Trophoblast cell (in vitro differentiated cells and primary cell): ENCODE measurements at regions not wholly inside any gene's neighbourhood (a gene's known extent, or its start where the extent isn't known, plus 50 kb on each side); places are given as distances from the start of the nearest gene placed in this dataset.

ENCODE experiments used
- DNase-seq, 2 donors: peaks; one replicate each; pipeline ENCODE4 v3.0.0-alpha.2; 2016
- H2AFZ ChIP-seq: 2 replicates; pipeline ENCODE4 v1.6.1; 2013; ENCODE audit warnings: low read length, moderate library complexity, mild to moderate bottlenecking; ENCODE audit not compliant: insufficient read depth, poor library complexity
- H2AK5ac ChIP-seq: 2 replicates; pipeline ENCODE4 v1.6.1; 2013; ENCODE audit warnings: mild to moderate bottlenecking, low read length
- H2BK120ac ChIP-seq: 2 replicates; pipeline ENCODE4 v1.6.1; 2013; ENCODE audit warnings: low read length, mild to moderate bottlenecking, moderate library complexity; ENCODE audit not compliant: insufficient read depth, poor library complexity
- H2BK12ac ChIP-seq: 2 replicates; pipeline ENCODE4 v1.6.1; 2013; ENCODE audit warnings: mild to moderate bottlenecking, low read length, moderate library complexity
- H2BK5ac ChIP-seq: 2 replicates; pipeline ENCODE4 v1.6.1; 2013; ENCODE audit warnings: low read length, low read depth, moderate library complexity, mild to moderate bottlenecking; ENCODE audit not compliant: poor library complexity
- H3K14ac ChIP-seq: 2 replicates; pipeline ENCODE4 v1.6.1; 2013; ENCODE audit warnings: mild to moderate bottlenecking, low read length
- H3K18ac ChIP-seq: 2 replicates; pipeline ENCODE4 v1.6.1; 2013; ENCODE audit warnings: mild to moderate bottlenecking, low read length
- H3K23ac ChIP-seq: 2 replicates; pipeline ENCODE4 v1.6.1; 2013; ENCODE audit warnings: low read length
- H3K27ac ChIP-seq: 2 replicates; pipeline ENCODE4 v1.5.1; 2013; ENCODE audit warnings: low read depth, mild to moderate bottlenecking, inconsistent platforms, low read length, moderate library complexity
- H3K27me3 ChIP-seq: 2 replicates; pipeline ENCODE4 v1.6.1; 2013; ENCODE audit warnings: inconsistent platforms, mild to moderate bottlenecking, low read length, moderate library complexity; ENCODE audit not compliant: insufficient read depth
- H3K36me3 ChIP-seq, 2 experiments: 1 replicate in 1 of 2; 2 replicates in 1 of 2; pipeline ENCODE4 v1.6.1; 2013; ENCODE audit warnings: low read length in 2 of 2, mild to moderate bottlenecking in 2 of 2, moderate library complexity in 1 of 2; ENCODE audit not compliant: insufficient read depth in 2 of 2, control insufficient read depth in 1 of 2
- H3K4ac ChIP-seq: 2 replicates; pipeline ENCODE4 v1.6.1; 2013; ENCODE audit warnings: low read depth, mild to moderate bottlenecking, low read length, moderate library complexity
- H3K4me1 ChIP-seq, 2 experiments: 1 replicate in 1 of 2; 2 replicates in 1 of 2; pipeline ENCODE4 v1.6.1; 2013; ENCODE audit warnings: low read length in 2 of 2, mild to moderate bottlenecking in 2 of 2, moderate library complexity in 1 of 2; ENCODE audit not compliant: insufficient read depth in 2 of 2, control insufficient read depth in 1 of 2
- H3K4me2 ChIP-seq: 2 replicates; pipeline ENCODE4 v1.6.1; 2013; ENCODE audit warnings: inconsistent platforms, mild to moderate bottlenecking, low read length, moderate library complexity
- H3K4me3 ChIP-seq: 2 replicates; pipeline ENCODE4 v1.5.1; 2013; ENCODE audit warnings: mild to moderate bottlenecking, low read depth, low read length, inconsistent platforms
- H3K79me1 ChIP-seq: one replicate; pipeline ENCODE4 v1.6.1; 2013; ENCODE audit warnings: low read length
- H3K79me2 ChIP-seq: 2 replicates; pipeline ENCODE4 v1.6.1; 2013; ENCODE audit warnings: low read length, mild to moderate bottlenecking; ENCODE audit not compliant: control insufficient read depth, insufficient read depth, poor library complexity
- H3K9ac ChIP-seq: 2 replicates; pipeline ENCODE4 v1.6.1; 2013; ENCODE audit warnings: mild to moderate bottlenecking, low read length
- H3K9me3 ChIP-seq: 2 replicates; pipeline ENCODE4 v1.6.1; 2013; ENCODE audit warnings: low read depth, mild to moderate bottlenecking, control low read depth, inconsistent platforms, low read length; ENCODE audit not compliant: insufficient read depth
- H4K12ac ChIP-seq: 2 replicates; pipeline ENCODE4 v1.6.1; 2013; ENCODE audit warnings: low read depth, mild to moderate bottlenecking, low read length, moderate library complexity
- H4K8ac ChIP-seq: 2 replicates; pipeline ENCODE4 v1.6.1; 2013; ENCODE audit warnings: low read depth, mild to moderate bottlenecking, low read length, moderate library complexity
- H4K91ac ChIP-seq: one replicate; pipeline ENCODE4 v1.6.1; 2013; ENCODE audit warnings: low read depth, mild to moderate bottlenecking, low read length, moderate library complexity
- WGBS: extraction: QIAGEN DNeasy Blood & Tissue Kit; methylation state at CpG from one replicate; pipeline ENCODE4 v1.1.7; 2013; ENCODE audit warnings: missing lambda C conversion rate; ENCODE audit not compliant: insufficient read length, insufficient coverage; ENCODE audit errors: extremely low coverage; 5-methylcytosine and 5-hydroxymethylcytosine counted together

DNA sequence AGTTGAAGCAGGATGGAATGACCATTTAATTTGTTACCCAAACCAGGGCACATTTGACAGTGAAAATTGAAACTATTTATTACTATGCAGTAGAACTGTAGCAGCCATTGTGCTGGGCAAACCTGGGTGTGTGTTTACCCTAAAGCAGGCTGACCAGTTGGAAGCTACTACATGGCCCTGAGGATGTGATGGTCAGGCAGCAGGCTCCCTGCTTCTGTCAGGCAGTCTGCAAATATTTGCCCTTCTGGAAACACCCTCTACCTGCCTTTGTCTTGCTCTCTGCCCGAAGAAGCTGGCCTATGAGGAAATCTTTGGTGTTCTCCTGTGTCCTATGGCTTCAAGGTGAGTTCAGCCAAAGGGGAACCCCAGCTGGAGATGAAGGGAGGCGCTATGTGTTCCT, 600.1 kb upstream of the KIRREL3 start:
- Histone ChIP-seq H4K91ac (no peak overlapping the region), H3K4me1 (no peaks in the 10 kb centered on the region), H2BK12ac (no peak overlapping the region), H2BK120ac (no peak overlapping the region), H3K23ac (no peak overlapping the region), H2AK5ac (no peak overlapping the region), H3K4ac (no peak overlapping the region), H3K27ac (no peak overlapping the region), H3K27me3 (no peaks in the 10 kb centered on the region), H3K36me3 (no peaks in the 10 kb centered on the region), H3K4me2 (no peak overlapping the region), H3K79me1 (no peaks in the 10 kb centered on the region), H3K9me3 (no peaks in the 10 kb centered on the region), H4K12ac (no peak overlapping the region), H3K14ac (no peak overlapping the region), H2BK5ac (no peak overlapping the region), H3K79me2 (no peaks in the 10 kb centered on the region), H3K4me3 (no peak overlapping the region), H3K9ac (no peak overlapping the region), H4K8ac (no peak overlapping the region), H2AFZ (no peak overlapping the region), H3K18ac (no peak overlapping the region)
- DNase-seq: no peak
- WGBS: no CpG with 5 or more reads among the region's 2 CpGs

GRCh38 chr11:127598476-127598875, 597.9 kb upstream of the KIRREL3 start:
- Histone ChIP-seq H3K4me3 (no peak overlapping the region), H3K27ac (no peak overlapping the region), H3K9me3 (no peaks in the 10 kb centered on the region), H2BK5ac (no peak overlapping the region), H3K27me3 (no peaks in the 10 kb centered on the region), H3K18ac (no peak overlapping the region), H4K12ac (no peak overlapping the region), H3K9ac (no peak overlapping the region), H2BK120ac (no peak overlapping the region), H2AFZ (no peak overlapping the region), H2AK5ac (no peak overlapping the region), H3K79me1 (no peaks in the 10 kb centered on the region), H2BK12ac (no peak overlapping the region), H3K79me2 (no peaks in the 10 kb centered on the region), H4K91ac (no peak overlapping the region), H3K4ac (no peak overlapping the region), H4K8ac (no peak overlapping the region), H3K14ac (no peak overlapping the region), H3K4me2 (no peak overlapping the region), H3K23ac (no peak overlapping the region), H3K36me3 (no peaks in the 10 kb centered on the region), H3K4me1 (no peaks in the 10 kb centered on the region)
- no peak for DNase-seq
- no CpG with 5 or more reads among the region's 3 CpGs for WGBS

- no peak overlapping the region for H3K14ac ChIP-seq
Measured at GRCh38 chr11:127596433-127596832, 595.9 kb upstream of the KIRREL3 start.

GRCh38 chr11:127592371-127592770, 591.8 kb upstream of the KIRREL3 start:
- H2BK12ac ChIP-seq: no peak overlapping the region
- no peaks in the 10 kb centered on the region for H3K4me1 ChIP-seq

More at GRCh38 chr11:127596433-127596832, 595.9 kb upstream of the KIRREL3 start:
- no peaks in the 10 kb centered on the region for H3K36me3 ChIP-seq
- no peak overlapping the region for H4K12ac ChIP-seq
- WGBS: no CpG with 5 or more reads among the region's 3 CpGs
- H2AK5ac ChIP-seq: no peak overlapping the region
- no peak overlapping the region for H4K8ac ChIP-seq
- H3K27ac ChIP-seq: no peak overlapping the region
- no peak for DNase-seq
- H3K27me3 ChIP-seq: no peaks in the 10 kb centered on the region
- H3K9ac ChIP-seq: no peak overlapping the region
- H3K4me3 ChIP-seq: no peak overlapping the region
- H2BK120ac ChIP-seq: no peak overlapping the region
- no peak overlapping the region for H3K4ac ChIP-seq
- H2BK5ac ChIP-seq: no peak overlapping the region
- H2AFZ ChIP-seq: no peak overlapping the region
- H3K18ac ChIP-seq: no peak overlapping the region
- H3K79me1 ChIP-seq: no peaks in the 10 kb centered on the region
- H3K9me3 ChIP-seq: no peaks in the 10 kb centered on the region
- no peak overlapping the region for H3K23ac ChIP-seq
- no peak overlapping the region for H2BK12ac ChIP-seq
- H3K79me2 ChIP-seq: no peaks in the 10 kb centered on the region
- H3K4me2 ChIP-seq: no peak overlapping the region
- H4K91ac ChIP-seq: no peak overlapping the region
- no peaks in the 10 kb centered on the region for H3K4me1 ChIP-seq

More at GRCh38 chr11:127592371-127592770, 591.8 kb upstream of the KIRREL3 start:
- Histone ChIP-seq H3K4ac (no peak overlapping the region), H3K79me1 (no peaks in the 10 kb centered on the region), H2AFZ (no peak overlapping the region), H3K27me3 (no peaks in the 10 kb centered on the region), H2BK120ac (no peak overlapping the region), H3K27ac (no peak overlapping the region), H3K14ac (no peak overlapping the region), H4K91ac (no peak overlapping the region), H3K36me3 (no peaks in the 10 kb centered on the region), H3K18ac (no peak overlapping the region), H3K4me2 (no peak overlapping the region), H3K4me3 (no peak overlapping the region), H3K9ac (no peak overlapping the region), H3K79me2 (no peaks in the 10 kb centered on the region), H3K9me3 (no peaks in the 10 kb centered on the region), H4K12ac (no peak overlapping the region), H4K8ac (no peak overlapping the region), H2BK5ac (no peak overlapping the region), H2AK5ac (no peak overlapping the region), H3K23ac (no peak overlapping the region)
- DNase-seq: no peak
- WGBS: no CpG with 5 or more reads among the region's 1 CpG
